Endothelial cell of umbilical vein (primary cell): ENCODE measurements at regions not wholly inside any gene's neighbourhood (a gene's known extent, or its start where the extent isn't known, plus 50 kb on each side); places are given as distances from the start of the nearest gene placed in this dataset.

Source experiments
- BruUV-seq: library from RNA; stranded (reverse); fragments of 400-500 nt; replicated peaks from 2 replicates; lab custom pipeline; 2021; lab: Mats Ljungman, UMichigan
- CTCF ChIA-PET: fragments of 300-600, 350-600 bp; sonication (Branson Sonifier 250); formaldehyde crosslinking; loops from one replicate; lab custom pipeline; 2021; ENCODE audit warnings: antibody characterized with exemption, inconsistent platforms; lab: Charles Lee
- POLR2A ChIA-PET: fragments of 300-600, 350-600 bp; sonication (Branson Sonifier 250); formaldehyde crosslinking; loops from one replicate; lab custom pipeline; 2021; ENCODE audit warnings: antibody characterized with exemption, inconsistent platforms; lab: Charles Lee
- DNase-seq: peaks from one replicate; pipeline ENCODE4 v3.0.0-alpha.2; 2011; ENCODE audit warnings: low read depth, low spot score
- FAIRE-seq: peaks from 2 replicates; lab custom pipeline; 2011; peaks lifted over from hg19 to GRCh38; lab: Jason Lieb, UNC
- H2AFZ ChIP-seq: 2 replicates; pipeline ENCODE4 v1.6.0; 2012; ENCODE audit warnings: low read depth, low read length, control low read depth, inconsistent platforms
- H3K27ac ChIP-seq: 2 replicates; pipeline ENCODE4 v1.5.1; 2011; ENCODE audit warnings: low read depth, mild to moderate bottlenecking, control low read depth, low read length, moderate library complexity; ENCODE audit not compliant: insufficient read depth
- H3K27me3 ChIP-seq, 2 experiments: 2 replicates each; pipeline versions ENCODE4 v1.6.0 to v1.6.1; 2011; ENCODE audit warnings: low read length in 2 of 2, mixed read lengths in 1 of 2; ENCODE audit not compliant: control insufficient read depth in 2 of 2, insufficient read depth in 2 of 2
- H3K36me3 ChIP-seq, 2 experiments: 2 replicates in 1 of 2; 3 replicates in 1 of 2; pipeline ENCODE4 v1.5.1; 2011; ENCODE audit warnings: low read length in 2 of 2, mild to moderate bottlenecking in 1 of 2, moderate library complexity in 1 of 2; ENCODE audit not compliant: control insufficient read depth in 2 of 2, insufficient read depth in 2 of 2; ENCODE audit errors: extremely low read depth in 1 of 2
- H3K4me1 ChIP-seq: 3 replicates; pipeline ENCODE4 v1.5.1; 2011; ENCODE audit warnings: mild to moderate bottlenecking, low read length; ENCODE audit not compliant: control insufficient read depth, insufficient read depth; ENCODE audit errors: extremely low read depth
- H3K4me2 ChIP-seq: 2 replicates; pipeline ENCODE4 v1.6.1; 2011; ENCODE audit warnings: low read length, control low read depth, mixed read lengths; ENCODE audit not compliant: insufficient read depth
- H3K4me3 ChIP-seq, 3 experiments: fragments of 200-600 bp in 1 of 3; sonication (generic), shearing (Covaris generic) in 1 of 3; replicated peaks in 1 of 3; 2 replicates each; pipeline ENCODE4 v1.5.1; 2011 to 2016; ENCODE audit warnings: control low read depth in 3 of 3, low read length in 3 of 3, mild to moderate bottlenecking in 2 of 3, inconsistent platforms in 1 of 3, low read depth in 1 of 3, moderate library complexity in 1 of 3; ENCODE audit not compliant: insufficient read depth in 1 of 3
- H3K79me2 ChIP-seq: 2 replicates; pipeline ENCODE4 v1.6.0; 2012; ENCODE audit warnings: low read length, inconsistent platforms; ENCODE audit not compliant: control insufficient read depth, insufficient read depth
- H3K9ac ChIP-seq: replicated peaks from 2 replicates; pipeline ENCODE3; 2011; ENCODE audit warnings: low read length, control low read depth; ENCODE audit not compliant: insufficient read depth; ENCODE audit errors: extremely low read depth
- H3K9me1 ChIP-seq: replicated peaks from 3 replicates; pipeline ENCODE4 v1.6.0; 2011; ENCODE audit warnings: mild to moderate bottlenecking, low read length; ENCODE audit not compliant: control insufficient read depth, insufficient read depth; ENCODE audit errors: extremely low read depth
- H3K9me3 ChIP-seq: replicated peaks from 2 replicates; pipeline ENCODE4 v1.5.1; 2012; ENCODE audit warnings: low read length, inconsistent platforms; ENCODE audit not compliant: control insufficient read depth, insufficient read depth
- H4K20me1 ChIP-seq: replicated peaks from 2 replicates; pipeline ENCODE3; 2011; ENCODE audit warnings: mild to moderate bottlenecking, low read length; ENCODE audit not compliant: control insufficient read depth, insufficient read depth; ENCODE audit errors: extremely low read depth
- EZH2 ChIP-seq: IDR thresholded peaks from 2 replicates; pipeline ENCODE4 v1.6.1; 2012; ENCODE audit warnings: borderline replicate concordance, low read depth, mild to moderate bottlenecking, moderate library complexity, low read length, inconsistent platforms; ENCODE audit not compliant: severe bottlenecking
- FOS ChIP-seq: IDR thresholded peaks from 2 replicates; pipeline ENCODE4 v1.6.1; 2011; ENCODE audit warnings: mild to moderate bottlenecking, low read length, moderate library complexity, borderline replicate concordance; ENCODE audit not compliant: insufficient read depth
- GATA2 ChIP-seq: IDR thresholded peaks from 2 replicates; pipeline ENCODE4 v1.7.0; 2011; ENCODE audit warnings: low read depth, mild to moderate bottlenecking, moderate library complexity, mixed read lengths, low read length; ENCODE audit not compliant: insufficient read length, insufficient read depth
- JUN ChIP-seq: IDR thresholded peaks from 2 replicates; pipeline ENCODE4 v1.6.1; 2011; ENCODE audit warnings: borderline replicate concordance, low read depth; ENCODE audit not compliant: insufficient read length, insufficient read depth
- MYC ChIP-seq: IDR thresholded peaks from one replicate; pipeline ENCODE4 v1.6.1; 2011; ENCODE audit warnings: mild to moderate bottlenecking, low read depth, low read length
- POLR2A ChIP-seq: IDR thresholded peaks from 2 replicates; pipeline ENCODE4 v1.6.1; 2012; ENCODE audit warnings: low read depth, mild to moderate bottlenecking, control low read depth, low read length
- POLR2AphosphoS5 ChIP-seq: IDR thresholded peaks from 2 replicates; pipeline ENCODE4 v1.6.1; 2012; ENCODE audit warnings: low read depth, mild to moderate bottlenecking, control low read depth, low read length, moderate library complexity; ENCODE audit not compliant: insufficient read depth
- dilution Hi-C: fragments of 300-500 bp; cut with MboI; formaldehyde crosslinking; loops from one replicate; pipeline ENCODE4 v1.15.0; 2019; ENCODE audit warnings: low sequenced_read_pairs; ENCODE audit not compliant: extremely low pct_ligation_motif_present
- intact Hi-C: fragments of 100-400 bp; cut with micrococcal nuclease; formaldehyde crosslinking; loops from one replicate; pipeline ENCODE4 v1.10.0; 2022
- TF ChIP-seq, protein P1 (sequence below), 2 donors: IDR thresholded peaks; 1 replicate in 1 of 2; 2 replicates in 1 of 2; pipeline ENCODE4 v1.5.1; 2011; ENCODE audit warnings: low read length in 2 of 2, mild to moderate bottlenecking in 2 of 2, moderate library complexity in 2 of 2, control low read depth in 1 of 2, inconsistent platforms in 1 of 2, low read depth in 1 of 2; ENCODE audit not compliant: insufficient read depth in 1 of 2; ENCODE audit errors: extremely low read depth in 1 of 2
- TF ChIP-seq, protein P2 (sequence below): IDR thresholded peaks from 2 replicates; pipeline ENCODE4 v1.6.1; 2011; ENCODE audit not compliant: insufficient read depth, insufficient read length

DNA sequence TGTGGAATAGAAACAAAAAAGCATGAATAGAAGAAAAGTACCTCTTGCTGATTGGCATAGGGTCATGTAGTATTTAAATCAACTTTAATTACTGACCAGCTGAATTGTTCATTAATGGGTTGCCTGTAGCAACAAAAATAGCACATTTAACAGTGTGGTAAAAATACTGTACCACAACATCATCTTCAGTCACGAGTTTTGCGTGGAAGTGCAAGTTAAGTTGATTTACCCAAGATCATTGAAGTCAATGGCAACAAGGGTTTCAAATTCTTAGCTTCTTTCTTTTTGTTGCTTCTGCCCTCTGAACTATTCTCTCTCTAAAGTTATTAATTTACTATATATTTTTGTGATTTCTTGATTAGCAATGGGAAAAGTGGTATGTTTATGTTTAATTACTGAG lies 526.6 kb downstream of the C4orf33 start:
- Histone ChIP-seq H3K9ac (no peak overlapping the region), H3K4me2 (no peak overlapping the region), H3K79me2 (no peaks in the 10 kb centered on the region), H3K27me3 (no peaks in the 10 kb centered on the region), H4K20me1 (no peaks in the 10 kb centered on the region), H2AFZ (no peak overlapping the region), H3K4me1 (no peaks in the 10 kb centered on the region), H3K9me1 (no peaks in the 10 kb centered on the region), H3K36me3 (no peaks in the 10 kb centered on the region), H3K9me3 (no peaks in the 10 kb centered on the region), H3K27ac (no peak overlapping the region), H3K4me3 (no peak overlapping the region)
- TF ChIP-seq POLR2A (no peak), EZH2 (no peak), MYC (no peak), POLR2AphosphoS5 (no peak)
- TF ChIP-seq, protein P1, sequence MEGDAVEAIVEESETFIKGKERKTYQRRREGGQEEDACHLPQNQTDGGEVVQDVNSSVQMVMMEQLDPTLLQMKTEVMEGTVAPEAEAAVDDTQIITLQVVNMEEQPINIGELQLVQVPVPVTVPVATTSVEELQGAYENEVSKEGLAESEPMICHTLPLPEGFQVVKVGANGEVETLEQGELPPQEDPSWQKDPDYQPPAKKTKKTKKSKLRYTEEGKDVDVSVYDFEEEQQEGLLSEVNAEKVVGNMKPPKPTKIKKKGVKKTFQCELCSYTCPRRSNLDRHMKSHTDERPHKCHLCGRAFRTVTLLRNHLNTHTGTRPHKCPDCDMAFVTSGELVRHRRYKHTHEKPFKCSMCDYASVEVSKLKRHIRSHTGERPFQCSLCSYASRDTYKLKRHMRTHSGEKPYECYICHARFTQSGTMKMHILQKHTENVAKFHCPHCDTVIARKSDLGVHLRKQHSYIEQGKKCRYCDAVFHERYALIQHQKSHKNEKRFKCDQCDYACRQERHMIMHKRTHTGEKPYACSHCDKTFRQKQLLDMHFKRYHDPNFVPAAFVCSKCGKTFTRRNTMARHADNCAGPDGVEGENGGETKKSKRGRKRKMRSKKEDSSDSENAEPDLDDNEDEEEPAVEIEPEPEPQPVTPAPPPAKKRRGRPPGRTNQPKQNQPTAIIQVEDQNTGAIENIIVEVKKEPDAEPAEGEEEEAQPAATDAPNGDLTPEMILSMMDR (IDR thresholded peaks at IDR 0.05; ENCODE audit: extremely low read depth in 1 of 2, insufficient read depth in 1 of 2, low read depth in 1 of 2, low read length in 2 of 2): no peak
- no peak for DNase-seq
- POLR2A ChIA-PET: no interaction called here
- CTCF ChIA-PET: interaction anchor here (1.9 kb wide), 1 partner anchor 19 kb away, joined by 8 read pairs; no protein-coding TSS in a partner anchor
- FAIRE-seq: no peak
- intact Hi-C loops: no loop called here
- dilution Hi-C loops: no loop called here
- BruUV-seq: no TSS peak

DNA sequence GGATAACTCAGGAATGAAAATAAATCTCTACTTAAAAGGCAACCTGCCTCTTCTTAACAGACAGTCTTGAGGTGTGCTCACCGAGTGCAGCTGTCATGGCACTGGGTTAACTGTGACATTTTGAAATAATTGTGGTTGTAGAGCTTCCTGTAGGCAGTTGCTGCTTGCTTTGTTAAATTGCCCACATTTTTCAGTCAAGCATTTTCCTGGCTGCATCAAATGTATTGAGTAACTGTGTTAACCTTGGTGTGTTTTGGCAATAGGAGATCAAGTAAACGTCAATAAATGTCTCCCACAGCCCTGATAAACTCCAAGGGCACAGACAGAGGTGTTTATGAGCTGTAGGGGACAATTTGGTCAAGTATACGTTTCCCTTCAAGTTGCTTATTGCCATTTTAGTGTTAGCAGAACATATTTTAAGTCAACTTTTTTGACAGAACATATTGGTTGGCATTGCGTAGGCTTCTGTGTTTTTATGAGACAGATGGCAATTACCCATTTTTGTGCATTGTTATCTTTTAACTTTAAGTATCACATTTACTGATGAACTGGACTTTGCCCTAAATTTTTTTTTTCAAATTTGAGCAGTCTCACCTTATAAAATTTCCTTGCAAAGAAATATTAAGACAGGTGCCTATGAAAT lies 527.4 kb downstream of the C4orf33 start:
- no TSS peak for BruUV-seq
- no peak for FAIRE-seq
- H3K4me1 ChIP-seq: no peaks in the 10 kb centered on the region
- H3K9me3 ChIP-seq: no peaks in the 10 kb centered on the region
- intact Hi-C loops (no loop called here), dilution Hi-C loops (no loop called here)
- DNase-seq: no peak
- H3K4me3 ChIP-seq: no peak overlapping the region
- H3K9ac ChIP-seq: no peak overlapping the region
- no peak overlapping the region for H2AFZ ChIP-seq
- no peaks in the 10 kb centered on the region for H3K27me3 ChIP-seq
- ChIA-PET CTCF (interaction anchor here (0.8 to 1.9 kb wide), 3 partner anchors 9 to 276 kb away, joined by 3 to 8 read pairs (median 3); no protein-coding TSS in a partner anchor), POLR2A (no interaction called here)
- H3K36me3 ChIP-seq: no peaks in the 10 kb centered on the region
- no peaks in the 10 kb centered on the region for H3K9me1 ChIP-seq
- no peaks in the 10 kb centered on the region for H4K20me1 ChIP-seq
- no peak for TF ChIP-seq POLR2A
- TF ChIP-seq, protein P1 (IDR thresholded peaks at IDR 0.05; ENCODE audit: extremely low read depth in 1 of 2, insufficient read depth in 1 of 2, low read depth in 1 of 2, low read length in 2 of 2): no peak
- no peak for TF ChIP-seq GATA2
- no peak for TF ChIP-seq POLR2AphosphoS5
- TF ChIP-seq JUN: no peak
- no peak for TF ChIP-seq FOS
- TF ChIP-seq EZH2: no peak
- TF ChIP-seq, protein P2, sequence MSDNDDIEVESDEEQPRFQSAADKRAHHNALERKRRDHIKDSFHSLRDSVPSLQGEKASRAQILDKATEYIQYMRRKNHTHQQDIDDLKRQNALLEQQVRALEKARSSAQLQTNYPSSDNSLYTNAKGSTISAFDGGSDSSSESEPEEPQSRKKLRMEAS: no peak
- no peak for TF ChIP-seq MYC
- no peaks in the 10 kb centered on the region for H3K79me2 ChIP-seq
- no peak overlapping the region for H3K4me2 ChIP-seq
- no peak overlapping the region for H3K27ac ChIP-seq
